Liver (tissue), 3 donors: ENCODE measurements at regions not wholly inside any gene's neighbourhood (a gene's known extent, or its start where the extent isn't known, plus 50 kb on each side); places are given as distances from the start of the nearest gene placed in this dataset.

Experiments
- EGR1 ChIP-seq, 2 donors: IDR thresholded peaks; 2 replicates each; pipeline ENCODE4 v1.6.1; 2016 to 2018; ENCODE audit warnings: antibody characterized with exemption in 2 of 2, low read depth in 2 of 2
- FOXA1 ChIP-seq: IDR thresholded peaks from 2 replicates; pipeline ENCODE4 v1.6.1; 2016; ENCODE audit warnings: antibody characterized with exemption
- GABPA ChIP-seq, 2 donors: IDR thresholded peaks in 1 of 2; conservative IDR thresholded peaks in 1 of 2; 2 replicates each; pipeline ENCODE4 v1.6.1; 2016; ENCODE audit warnings: antibody characterized with exemption in 2 of 2, mild to moderate bottlenecking in 1 of 2, moderate library complexity in 1 of 2
- JUND ChIP-seq, 2 donors: IDR thresholded peaks; 2 replicates each; pipeline ENCODE4 v1.6.1; 2016; ENCODE audit warnings: antibody characterized with exemption in 2 of 2
- NR2F2 ChIP-seq: IDR thresholded peaks from 2 replicates; pipeline ENCODE4 v1.6.1; 2016; ENCODE audit warnings: antibody characterized with exemption
- RAD21 ChIP-seq, 2 donors: IDR thresholded peaks; 2 replicates each; pipeline ENCODE4 v1.6.1; 2016; ENCODE audit warnings: antibody characterized with exemption in 2 of 2, mild to moderate bottlenecking in 2 of 2
- TAF1 ChIP-seq: conservative IDR thresholded peaks from 2 replicates; pipeline ENCODE4 v1.6.1; 2016; ENCODE audit warnings: antibody characterized with exemption, mild to moderate bottlenecking
- TF ChIP-seq, protein P1 (sequence below): fragments of 150-350 bp; IDR thresholded peaks from 2 replicates; pipeline ENCODE4 v1.5.1; 2017; ENCODE audit warnings: improper control_type of control experiment, low read depth, low read length; ENCODE audit not compliant: missing input control
- TF ChIP-seq, protein P2 (sequence below): IDR thresholded peaks from 2 replicates; pipeline ENCODE4 v1.6.1; 2016; ENCODE audit warnings: antibody characterized with exemption
- TF ChIP-seq, protein P3 (sequence below): IDR thresholded peaks from 2 replicates; pipeline ENCODE4 v1.6.1; 2016; ENCODE audit warnings: antibody characterized with exemption
- TF ChIP-seq, protein P4 (sequence below): IDR thresholded peaks from 2 replicates; pipeline ENCODE4 v1.6.1; 2016; ENCODE audit warnings: antibody characterized with exemption, mild to moderate bottlenecking
- TF ChIP-seq, protein P5 (sequence below): IDR thresholded peaks from 2 replicates; pipeline ENCODE4 v1.6.1; 2016; ENCODE audit warnings: antibody characterized with exemption
- donor health status: healthy.
- donor health status: healthy.

DNA sequence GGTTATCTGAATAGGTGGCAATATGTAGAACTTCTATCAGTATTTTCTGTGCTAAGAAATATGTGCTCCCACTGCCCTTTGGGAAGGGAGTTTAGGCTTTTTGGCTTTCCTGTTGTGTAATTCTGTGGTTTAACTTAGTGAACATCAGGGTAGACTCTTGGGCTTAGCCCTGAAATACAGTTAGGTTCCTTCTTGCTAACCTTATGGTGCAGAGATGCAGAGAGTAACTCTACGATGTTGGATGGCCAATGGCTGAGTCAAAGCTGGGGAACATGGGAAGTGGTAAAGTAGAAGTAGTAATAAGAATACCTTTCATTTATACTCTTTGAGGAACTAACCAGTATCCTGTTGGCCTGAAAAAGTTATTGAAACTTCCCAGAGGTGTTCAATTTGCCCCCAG lies 80.8 kb upstream of the IL12A start:
- TF ChIP-seq, protein P1, sequence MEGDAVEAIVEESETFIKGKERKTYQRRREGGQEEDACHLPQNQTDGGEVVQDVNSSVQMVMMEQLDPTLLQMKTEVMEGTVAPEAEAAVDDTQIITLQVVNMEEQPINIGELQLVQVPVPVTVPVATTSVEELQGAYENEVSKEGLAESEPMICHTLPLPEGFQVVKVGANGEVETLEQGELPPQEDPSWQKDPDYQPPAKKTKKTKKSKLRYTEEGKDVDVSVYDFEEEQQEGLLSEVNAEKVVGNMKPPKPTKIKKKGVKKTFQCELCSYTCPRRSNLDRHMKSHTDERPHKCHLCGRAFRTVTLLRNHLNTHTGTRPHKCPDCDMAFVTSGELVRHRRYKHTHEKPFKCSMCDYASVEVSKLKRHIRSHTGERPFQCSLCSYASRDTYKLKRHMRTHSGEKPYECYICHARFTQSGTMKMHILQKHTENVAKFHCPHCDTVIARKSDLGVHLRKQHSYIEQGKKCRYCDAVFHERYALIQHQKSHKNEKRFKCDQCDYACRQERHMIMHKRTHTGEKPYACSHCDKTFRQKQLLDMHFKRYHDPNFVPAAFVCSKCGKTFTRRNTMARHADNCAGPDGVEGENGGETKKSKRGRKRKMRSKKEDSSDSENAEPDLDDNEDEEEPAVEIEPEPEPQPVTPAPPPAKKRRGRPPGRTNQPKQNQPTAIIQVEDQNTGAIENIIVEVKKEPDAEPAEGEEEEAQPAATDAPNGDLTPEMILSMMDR: no peak
- TF ChIP-seq FOXA1 (no peak), RAD21 (IDR thresholded peaks at IDR 0.05) (no peak), EGR1 (IDR thresholded peaks at IDR 0.05; ENCODE audit: low read depth in 2 of 2) (no peak), GABPA (IDR thresholded peaks at IDR 0.05 in 1 of 2, conservative IDR thresholded peaks at IDR 0.05 in 1 of 2) (no peak), JUND (IDR thresholded peaks at IDR 0.05) (no peak), NR2F2 (no peak), TAF1 (no peak)
- TF ChIP-seq, protein P2, sequence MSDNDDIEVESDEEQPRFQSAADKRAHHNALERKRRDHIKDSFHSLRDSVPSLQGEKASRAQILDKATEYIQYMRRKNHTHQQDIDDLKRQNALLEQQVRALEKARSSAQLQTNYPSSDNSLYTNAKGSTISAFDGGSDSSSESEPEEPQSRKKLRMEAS: no peak
- TF ChIP-seq, protein P3, sequence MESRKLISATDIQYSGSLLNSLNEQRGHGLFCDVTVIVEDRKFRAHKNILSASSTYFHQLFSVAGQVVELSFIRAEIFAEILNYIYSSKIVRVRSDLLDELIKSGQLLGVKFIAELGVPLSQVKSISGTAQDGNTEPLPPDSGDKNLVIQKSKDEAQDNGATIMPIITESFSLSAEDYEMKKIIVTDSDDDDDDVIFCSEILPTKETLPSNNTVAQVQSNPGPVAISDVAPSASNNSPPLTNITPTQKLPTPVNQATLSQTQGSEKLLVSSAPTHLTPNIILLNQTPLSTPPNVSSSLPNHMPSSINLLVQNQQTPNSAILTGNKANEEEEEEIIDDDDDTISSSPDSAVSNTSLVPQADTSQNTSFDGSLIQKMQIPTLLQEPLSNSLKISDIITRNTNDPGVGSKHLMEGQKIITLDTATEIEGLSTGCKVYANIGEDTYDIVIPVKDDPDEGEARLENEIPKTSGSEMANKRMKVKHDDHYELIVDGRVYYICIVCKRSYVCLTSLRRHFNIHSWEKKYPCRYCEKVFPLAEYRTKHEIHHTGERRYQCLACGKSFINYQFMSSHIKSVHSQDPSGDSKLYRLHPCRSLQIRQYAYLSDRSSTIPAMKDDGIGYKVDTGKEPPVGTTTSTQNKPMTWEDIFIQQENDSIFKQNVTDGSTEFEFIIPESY: no peak
- TF ChIP-seq, protein P4, sequence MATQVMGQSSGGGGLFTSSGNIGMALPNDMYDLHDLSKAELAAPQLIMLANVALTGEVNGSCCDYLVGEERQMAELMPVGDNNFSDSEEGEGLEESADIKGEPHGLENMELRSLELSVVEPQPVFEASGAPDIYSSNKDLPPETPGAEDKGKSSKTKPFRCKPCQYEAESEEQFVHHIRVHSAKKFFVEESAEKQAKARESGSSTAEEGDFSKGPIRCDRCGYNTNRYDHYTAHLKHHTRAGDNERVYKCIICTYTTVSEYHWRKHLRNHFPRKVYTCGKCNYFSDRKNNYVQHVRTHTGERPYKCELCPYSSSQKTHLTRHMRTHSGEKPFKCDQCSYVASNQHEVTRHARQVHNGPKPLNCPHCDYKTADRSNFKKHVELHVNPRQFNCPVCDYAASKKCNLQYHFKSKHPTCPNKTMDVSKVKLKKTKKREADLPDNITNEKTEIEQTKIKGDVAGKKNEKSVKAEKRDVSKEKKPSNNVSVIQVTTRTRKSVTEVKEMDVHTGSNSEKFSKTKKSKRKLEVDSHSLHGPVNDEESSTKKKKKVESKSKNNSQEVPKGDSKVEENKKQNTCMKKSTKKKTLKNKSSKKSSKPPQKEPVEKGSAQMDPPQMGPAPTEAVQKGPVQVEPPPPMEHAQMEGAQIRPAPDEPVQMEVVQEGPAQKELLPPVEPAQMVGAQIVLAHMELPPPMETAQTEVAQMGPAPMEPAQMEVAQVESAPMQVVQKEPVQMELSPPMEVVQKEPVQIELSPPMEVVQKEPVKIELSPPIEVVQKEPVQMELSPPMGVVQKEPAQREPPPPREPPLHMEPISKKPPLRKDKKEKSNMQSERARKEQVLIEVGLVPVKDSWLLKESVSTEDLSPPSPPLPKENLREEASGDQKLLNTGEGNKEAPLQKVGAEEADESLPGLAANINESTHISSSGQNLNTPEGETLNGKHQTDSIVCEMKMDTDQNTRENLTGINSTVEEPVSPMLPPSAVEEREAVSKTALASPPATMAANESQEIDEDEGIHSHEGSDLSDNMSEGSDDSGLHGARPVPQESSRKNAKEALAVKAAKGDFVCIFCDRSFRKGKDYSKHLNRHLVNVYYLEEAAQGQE: no peak
- TF ChIP-seq, protein P5, sequence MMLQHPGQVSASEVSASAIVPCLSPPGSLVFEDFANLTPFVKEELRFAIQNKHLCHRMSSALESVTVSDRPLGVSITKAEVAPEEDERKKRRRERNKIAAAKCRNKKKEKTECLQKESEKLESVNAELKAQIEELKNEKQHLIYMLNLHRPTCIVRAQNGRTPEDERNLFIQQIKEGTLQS: no peak
